H1 (cell line): ENCODE measurements at regions not wholly inside any gene's neighbourhood (a gene's known extent, or its start where the extent isn't known, plus 50 kb on each side); places are given as distances from the start of the nearest gene placed in this dataset.

ENCODE experiments used
- GTF2F1 ChIP-seq: IDR thresholded peaks from 2 replicates; pipeline ENCODE4 v1.6.1; 2012; ENCODE audit warnings: low read depth, low read length, improper control_type of control experiment, borderline replicate concordance
- KDM1A ChIP-seq: fragments of 200-600, 300-600 bp; sonication (generic); IDR thresholded peaks from 2 replicates; pipeline ENCODE4 v1.7.1; 2016; ENCODE audit warnings: mild to moderate bottlenecking, low read length, borderline replicate concordance
- MAFK ChIP-seq: IDR thresholded peaks from 2 replicates; pipeline ENCODE4 v1.6.1; 2012; ENCODE audit warnings: low read depth, mild to moderate bottlenecking, improper control_type of control experiment, low read length
- POLR2A ChIP-seq, 2 experiments: IDR thresholded peaks; 1 replicate in 1 of 2; 2 replicates in 1 of 2; pipeline ENCODE4 v1.6.1; 2011; ENCODE audit warnings: low read depth in 2 of 2, low read length in 2 of 2, mild to moderate bottlenecking in 2 of 2; ENCODE audit errors: control extremely low read depth in 1 of 2
- TF ChIP-seq, protein P1 (sequence below): fragments of 300-600 bp; sonication (generic); IDR thresholded peaks from 2 replicates; pipeline ENCODE4 v1.7.1; 2012; ENCODE audit warnings: low read length, moderate library complexity, mild to moderate bottlenecking, inconsistent platforms; ENCODE audit not compliant: insufficient replicate concordance

DNA sequence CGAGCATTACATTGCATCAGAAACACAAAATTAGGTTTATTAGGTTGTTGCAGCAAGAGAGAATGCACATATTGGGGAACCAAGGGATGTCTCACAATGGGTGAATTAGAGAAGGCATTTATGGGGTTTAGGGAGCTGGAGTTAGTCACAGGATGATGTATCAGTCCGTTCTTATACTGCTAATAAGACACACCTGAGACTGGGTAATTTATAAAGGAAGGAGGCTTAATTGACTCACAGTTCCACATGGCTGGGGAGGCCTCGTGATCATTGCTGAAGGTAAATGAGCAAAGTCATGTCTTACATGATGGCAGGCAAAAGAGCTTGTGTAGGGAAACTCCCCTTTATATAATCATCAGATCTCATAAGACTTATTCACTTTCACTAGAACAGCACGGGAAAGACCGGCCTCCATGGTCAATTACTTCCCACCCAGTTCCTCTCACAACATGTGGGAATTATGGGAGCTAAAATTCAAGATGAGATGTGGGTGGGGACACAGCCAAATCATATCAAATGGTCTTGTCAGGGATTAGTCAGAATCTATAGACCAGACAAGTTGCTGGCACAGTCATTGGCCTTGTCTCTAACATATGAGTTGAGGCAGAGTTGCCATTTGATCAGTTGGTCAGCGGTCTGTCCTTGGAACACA, 61.9 kb upstream of the RBMS1 start (continued):
- TF ChIP-seq KDM1A (no peak), GTF2F1 (no peak), POLR2A (IDR thresholded peaks at IDR 0.05; ENCODE audit: control extremely low read depth in 1 of 2, low read depth in 2 of 2, low read length in 2 of 2) (no peak), MAFK (no peak)
- TF ChIP-seq, protein P1, sequence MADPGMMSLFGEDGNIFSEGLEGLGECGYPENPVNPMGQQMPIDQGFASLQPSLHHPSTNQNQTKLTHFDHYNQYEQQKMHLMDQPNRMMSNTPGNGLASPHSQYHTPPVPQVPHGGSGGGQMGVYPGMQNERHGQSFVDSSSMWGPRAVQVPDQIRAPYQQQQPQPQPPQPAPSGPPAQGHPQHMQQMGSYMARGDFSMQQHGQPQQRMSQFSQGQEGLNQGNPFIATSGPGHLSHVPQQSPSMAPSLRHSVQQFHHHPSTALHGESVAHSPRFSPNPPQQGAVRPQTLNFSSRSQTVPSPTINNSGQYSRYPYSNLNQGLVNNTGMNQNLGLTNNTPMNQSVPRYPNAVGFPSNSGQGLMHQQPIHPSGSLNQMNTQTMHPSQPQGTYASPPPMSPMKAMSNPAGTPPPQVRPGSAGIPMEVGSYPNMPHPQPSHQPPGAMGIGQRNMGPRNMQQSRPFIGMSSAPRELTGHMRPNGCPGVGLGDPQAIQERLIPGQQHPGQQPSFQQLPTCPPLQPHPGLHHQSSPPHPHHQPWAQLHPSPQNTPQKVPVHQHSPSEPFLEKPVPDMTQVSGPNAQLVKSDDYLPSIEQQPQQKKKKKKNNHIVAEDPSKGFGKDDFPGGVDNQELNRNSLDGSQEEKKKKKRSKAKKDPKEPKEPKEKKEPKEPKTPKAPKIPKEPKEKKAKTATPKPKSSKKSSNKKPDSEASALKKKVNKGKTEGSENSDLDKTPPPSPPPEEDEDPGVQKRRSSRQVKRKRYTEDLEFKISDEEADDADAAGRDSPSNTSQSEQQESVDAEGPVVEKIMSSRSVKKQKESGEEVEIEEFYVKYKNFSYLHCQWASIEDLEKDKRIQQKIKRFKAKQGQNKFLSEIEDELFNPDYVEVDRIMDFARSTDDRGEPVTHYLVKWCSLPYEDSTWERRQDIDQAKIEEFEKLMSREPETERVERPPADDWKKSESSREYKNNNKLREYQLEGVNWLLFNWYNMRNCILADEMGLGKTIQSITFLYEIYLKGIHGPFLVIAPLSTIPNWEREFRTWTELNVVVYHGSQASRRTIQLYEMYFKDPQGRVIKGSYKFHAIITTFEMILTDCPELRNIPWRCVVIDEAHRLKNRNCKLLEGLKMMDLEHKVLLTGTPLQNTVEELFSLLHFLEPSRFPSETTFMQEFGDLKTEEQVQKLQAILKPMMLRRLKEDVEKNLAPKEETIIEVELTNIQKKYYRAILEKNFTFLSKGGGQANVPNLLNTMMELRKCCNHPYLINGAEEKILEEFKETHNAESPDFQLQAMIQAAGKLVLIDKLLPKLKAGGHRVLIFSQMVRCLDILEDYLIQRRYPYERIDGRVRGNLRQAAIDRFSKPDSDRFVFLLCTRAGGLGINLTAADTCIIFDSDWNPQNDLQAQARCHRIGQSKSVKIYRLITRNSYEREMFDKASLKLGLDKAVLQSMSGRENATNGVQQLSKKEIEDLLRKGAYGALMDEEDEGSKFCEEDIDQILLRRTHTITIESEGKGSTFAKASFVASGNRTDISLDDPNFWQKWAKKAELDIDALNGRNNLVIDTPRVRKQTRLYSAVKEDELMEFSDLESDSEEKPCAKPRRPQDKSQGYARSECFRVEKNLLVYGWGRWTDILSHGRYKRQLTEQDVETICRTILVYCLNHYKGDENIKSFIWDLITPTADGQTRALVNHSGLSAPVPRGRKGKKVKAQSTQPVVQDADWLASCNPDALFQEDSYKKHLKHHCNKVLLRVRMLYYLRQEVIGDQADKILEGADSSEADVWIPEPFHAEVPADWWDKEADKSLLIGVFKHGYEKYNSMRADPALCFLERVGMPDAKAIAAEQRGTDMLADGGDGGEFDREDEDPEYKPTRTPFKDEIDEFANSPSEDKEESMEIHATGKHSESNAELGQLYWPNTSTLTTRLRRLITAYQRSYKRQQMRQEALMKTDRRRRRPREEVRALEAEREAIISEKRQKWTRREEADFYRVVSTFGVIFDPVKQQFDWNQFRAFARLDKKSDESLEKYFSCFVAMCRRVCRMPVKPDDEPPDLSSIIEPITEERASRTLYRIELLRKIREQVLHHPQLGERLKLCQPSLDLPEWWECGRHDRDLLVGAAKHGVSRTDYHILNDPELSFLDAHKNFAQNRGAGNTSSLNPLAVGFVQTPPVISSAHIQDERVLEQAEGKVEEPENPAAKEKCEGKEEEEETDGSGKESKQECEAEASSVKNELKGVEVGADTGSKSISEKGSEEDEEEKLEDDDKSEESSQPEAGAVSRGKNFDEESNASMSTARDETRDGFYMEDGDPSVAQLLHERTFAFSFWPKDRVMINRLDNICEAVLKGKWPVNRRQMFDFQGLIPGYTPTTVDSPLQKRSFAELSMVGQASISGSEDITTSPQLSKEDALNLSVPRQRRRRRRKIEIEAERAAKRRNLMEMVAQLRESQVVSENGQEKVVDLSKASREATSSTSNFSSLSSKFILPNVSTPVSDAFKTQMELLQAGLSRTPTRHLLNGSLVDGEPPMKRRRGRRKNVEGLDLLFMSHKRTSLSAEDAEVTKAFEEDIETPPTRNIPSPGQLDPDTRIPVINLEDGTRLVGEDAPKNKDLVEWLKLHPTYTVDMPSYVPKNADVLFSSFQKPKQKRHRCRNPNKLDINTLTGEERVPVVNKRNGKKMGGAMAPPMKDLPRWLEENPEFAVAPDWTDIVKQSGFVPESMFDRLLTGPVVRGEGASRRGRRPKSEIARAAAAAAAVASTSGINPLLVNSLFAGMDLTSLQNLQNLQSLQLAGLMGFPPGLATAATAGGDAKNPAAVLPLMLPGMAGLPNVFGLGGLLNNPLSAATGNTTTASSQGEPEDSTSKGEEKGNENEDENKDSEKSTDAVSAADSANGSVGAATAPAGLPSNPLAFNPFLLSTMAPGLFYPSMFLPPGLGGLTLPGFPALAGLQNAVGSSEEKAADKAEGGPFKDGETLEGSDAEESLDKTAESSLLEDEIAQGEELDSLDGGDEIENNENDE: no peak
